Upper lobe of left lung (tissue), 4 donors: ENCODE measurements at regions not wholly inside any gene's neighbourhood (a gene's known extent, or its start where the extent isn't known, plus 50 kb on each side); places are given as distances from the start of the nearest gene placed in this dataset.

Experiments
- EP300 ChIP-seq, 4 donors: sonication (generic); formaldehyde crosslinking; IDR thresholded peaks; one replicate each; pipeline ENCODE4 v1.5.1; 2017; ENCODE audit warnings: antibody characterized with exemption in 4 of 4, control low read depth in 2 of 4
- POLR2A ChIP-seq, 4 donors: fragments of 450-650 bp; IDR thresholded peaks; one replicate each; pipeline ENCODE4 v1.5.1; 2016 to 2017; ENCODE audit warnings: antibody characterized with exemption in 4 of 4, mild to moderate bottlenecking in 2 of 4
- POLR2AphosphoS5 ChIP-seq, 2 donors: sonication (generic); formaldehyde crosslinking; IDR thresholded peaks; one replicate each; pipeline ENCODE4 v1.5.1; 2017; ENCODE audit warnings: antibody characterized with exemption in 2 of 2
- TF ChIP-seq, protein P1 (sequence below), 6 experiments: fragments of 450-650 bp in 4 of 6; fragments of 200-600 bp in 2 of 6; sonication (generic) in 2 of 6; IDR thresholded peaks; one replicate each; pipeline ENCODE4 v1.5.1; 2016 to 2019; ENCODE audit warnings: antibody characterized with exemption in 6 of 6

DNA sequence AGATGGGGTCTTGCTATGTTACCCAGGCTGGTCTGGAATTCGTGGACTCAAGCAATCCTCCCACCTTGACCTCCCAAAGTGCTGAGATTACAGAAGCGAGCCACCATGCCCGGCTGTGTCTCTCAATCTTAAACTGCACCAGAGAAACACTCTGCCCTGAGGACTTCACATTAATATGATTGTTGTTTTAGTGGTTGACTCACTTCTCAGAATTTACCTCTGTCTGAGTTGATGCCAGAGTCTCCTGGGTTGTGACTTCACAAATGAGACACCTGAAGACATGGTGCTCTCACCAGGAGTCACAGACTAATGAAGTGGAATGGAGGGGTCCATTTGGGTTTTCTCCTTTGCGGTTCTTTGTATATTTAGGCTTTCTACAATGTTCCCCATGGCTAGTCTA is 61.0 kb upstream of the TGIF1 start:
- TF ChIP-seq POLR2AphosphoS5 (IDR thresholded peaks at IDR 0.05) (no peak), POLR2A (IDR thresholded peaks at IDR 0.05) (no peak), EP300 (IDR thresholded peaks at IDR 0.05) (no peak)
- TF ChIP-seq, protein P1, sequence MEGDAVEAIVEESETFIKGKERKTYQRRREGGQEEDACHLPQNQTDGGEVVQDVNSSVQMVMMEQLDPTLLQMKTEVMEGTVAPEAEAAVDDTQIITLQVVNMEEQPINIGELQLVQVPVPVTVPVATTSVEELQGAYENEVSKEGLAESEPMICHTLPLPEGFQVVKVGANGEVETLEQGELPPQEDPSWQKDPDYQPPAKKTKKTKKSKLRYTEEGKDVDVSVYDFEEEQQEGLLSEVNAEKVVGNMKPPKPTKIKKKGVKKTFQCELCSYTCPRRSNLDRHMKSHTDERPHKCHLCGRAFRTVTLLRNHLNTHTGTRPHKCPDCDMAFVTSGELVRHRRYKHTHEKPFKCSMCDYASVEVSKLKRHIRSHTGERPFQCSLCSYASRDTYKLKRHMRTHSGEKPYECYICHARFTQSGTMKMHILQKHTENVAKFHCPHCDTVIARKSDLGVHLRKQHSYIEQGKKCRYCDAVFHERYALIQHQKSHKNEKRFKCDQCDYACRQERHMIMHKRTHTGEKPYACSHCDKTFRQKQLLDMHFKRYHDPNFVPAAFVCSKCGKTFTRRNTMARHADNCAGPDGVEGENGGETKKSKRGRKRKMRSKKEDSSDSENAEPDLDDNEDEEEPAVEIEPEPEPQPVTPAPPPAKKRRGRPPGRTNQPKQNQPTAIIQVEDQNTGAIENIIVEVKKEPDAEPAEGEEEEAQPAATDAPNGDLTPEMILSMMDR (IDR thresholded peaks at IDR 0.05), result no peak
